ENCODE measurements at regions not wholly inside any gene's neighbourhood (a gene's known extent, or its start where the extent isn't known, plus 50 kb on each side); places are given as distances from the start of the nearest gene placed in this dataset.
A peak's percentile ranks its signal among the peaks of the same experiment; 100 is the strongest.
"Not testable (repeated sequence)": the region's sequence is repeated elsewhere in the genome, so short reads cannot be mapped to it uniquely, and the experiment has no call there.

DNA sequence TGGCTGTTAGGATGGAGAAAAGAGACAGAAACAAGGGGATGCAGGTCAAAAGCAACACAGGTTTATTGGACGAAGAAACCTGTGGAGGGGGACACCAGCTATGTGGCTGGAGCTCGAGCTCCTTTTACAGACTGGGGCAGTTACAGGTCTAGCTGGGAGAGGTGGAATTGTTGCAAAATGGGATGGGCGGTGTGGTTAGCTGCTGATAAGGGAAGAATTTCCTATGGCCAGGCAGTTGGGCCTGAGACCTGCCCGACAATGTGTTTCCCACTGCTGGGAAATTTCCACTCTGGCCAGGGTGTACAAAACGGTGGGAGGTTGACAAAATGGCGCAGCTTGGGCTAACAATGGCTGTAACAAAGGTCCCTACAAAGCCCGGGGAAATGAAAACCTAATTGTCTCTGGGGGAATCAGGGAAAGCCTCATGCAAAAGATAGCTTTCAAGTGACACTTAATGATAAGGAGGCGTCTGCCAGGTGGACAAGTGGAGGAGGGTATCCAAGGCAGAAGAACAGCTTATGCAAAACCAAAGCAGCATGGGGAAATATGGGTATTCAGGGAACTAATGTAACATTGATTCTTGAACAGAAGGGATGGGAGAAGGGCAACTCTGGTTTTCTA lies 137.4 kb upstream of the SGO1 start:
- DNase-seq (ENCODE audit: missing footprints), result no peak
- no peak for ATAC-seq
- intact Hi-C loops (cut with DNase I), result no loop called here

DNA sequence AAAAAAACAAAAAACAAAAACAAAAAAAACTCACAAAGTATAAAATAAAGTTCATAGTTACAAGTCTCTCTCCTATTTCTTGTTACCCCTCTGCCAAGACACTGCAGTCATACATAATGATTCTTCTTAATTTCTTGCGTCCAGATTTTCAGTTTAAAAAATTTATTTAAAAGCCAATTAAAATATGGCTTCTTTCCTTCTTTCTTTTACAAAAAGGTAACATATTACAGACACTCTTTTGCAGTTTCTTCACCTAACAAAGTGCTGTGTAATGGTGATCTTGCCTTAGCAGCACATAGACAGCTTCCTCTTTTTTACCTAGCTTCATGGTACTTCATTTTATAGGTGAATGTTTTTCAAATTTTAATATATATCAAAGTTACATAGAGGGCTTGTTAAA lies 136.1 kb upstream of the SGO1 start:
- intact Hi-C loops (cut with DNase I), result no loop called here
- no peak for ATAC-seq
- DNase-seq (ENCODE audit: missing footprints), result no peak

- DNase-seq (ENCODE audit: missing footprints) (no peak), ATAC-seq (no peak)
- intact Hi-C loops (cut with DNase I), result no loop called here
These were observed 135.5 kb upstream of the SGO1 start for GRCh38 chr3:20321391-20322047.

GRCh38 chr3:20320489-20320888 lies 134.5 kb upstream of the SGO1 start:
- ATAC-seq (no peak), DNase-seq (ENCODE audit: missing footprints) (no peak)
- intact Hi-C loops (cut with DNase I), result no loop called here

GRCh38 chr3:20319551-20319950 lies 133.5 kb upstream of the SGO1 start:
- intact Hi-C loops (cut with DNase I), result no loop called here
- ATAC-seq, result no peak
- DNase-seq (ENCODE audit: missing footprints), result no peak

DNA sequence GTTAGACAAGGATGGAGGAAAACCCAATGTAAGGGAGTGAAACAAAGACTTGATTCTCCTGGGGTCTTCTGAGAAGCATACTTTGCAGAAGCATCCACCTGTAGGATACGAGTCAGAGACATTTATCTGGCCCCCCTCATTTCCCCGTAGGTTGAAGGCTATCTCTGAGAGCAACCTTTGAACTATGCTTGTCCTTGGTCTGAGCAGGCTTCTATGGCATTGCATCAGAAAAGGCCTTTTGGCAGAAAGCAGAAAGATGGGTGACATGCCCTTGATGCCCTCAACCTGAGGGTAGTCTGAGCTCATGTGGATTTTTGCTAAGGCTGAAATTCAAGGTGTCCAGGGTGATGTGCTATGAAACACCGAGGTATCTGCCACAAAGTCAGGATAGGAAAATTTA lies 131.6 kb upstream of the SGO1 start:
- no peak for DNase-seq (ENCODE audit: missing footprints)
- intact Hi-C loops (cut with DNase I), result no loop called here
- ATAC-seq, result no peak

- DNase-seq (ENCODE audit: missing footprints), result no peak
- no peak for ATAC-seq
- intact Hi-C loops (cut with DNase I), result no loop called here
These were observed 130.2 kb upstream of the SGO1 start for GRCh38 chr3:20316238-20316637.

GRCh38 chr3:20310629-20311028 lies 124.6 kb upstream of the SGO1 start:
- ATAC-seq (peak; percentile 99), DNase-seq (ENCODE audit: missing footprints) (peak; percentile 59)
- intact Hi-C loops (cut with DNase I), result no loop called here

DNA sequence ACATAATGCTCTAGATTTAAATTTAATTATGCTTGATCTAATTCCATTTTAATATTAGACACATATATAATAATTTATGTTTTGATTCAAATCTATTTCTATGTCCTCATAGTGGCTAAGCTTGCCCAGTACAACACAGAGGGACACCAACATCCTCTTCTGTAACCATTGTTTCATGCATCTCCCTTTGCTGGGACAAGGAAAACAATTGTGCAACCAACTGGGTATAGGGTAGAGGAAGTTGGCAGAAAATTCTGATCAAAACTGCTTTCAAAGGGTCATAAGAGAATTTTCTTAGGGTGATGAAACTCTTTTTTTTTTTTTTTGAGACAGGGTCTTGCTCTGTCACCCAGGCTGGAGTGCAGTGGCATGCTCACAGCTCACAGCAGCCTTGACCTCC lies 121.4 kb upstream of the SGO1 start:
- intact Hi-C loops (cut with DNase I), result no loop called here
- no peak for ATAC-seq
- no peak for DNase-seq (ENCODE audit: missing footprints)

- DNase-seq (ENCODE audit: missing footprints), result no peak
- intact Hi-C loops (cut with DNase I), result no loop called here
- no peak for ATAC-seq
These were observed 119.6 kb upstream of the SGO1 start for GRCh38 chr3:20305647-20306046.

DNA sequence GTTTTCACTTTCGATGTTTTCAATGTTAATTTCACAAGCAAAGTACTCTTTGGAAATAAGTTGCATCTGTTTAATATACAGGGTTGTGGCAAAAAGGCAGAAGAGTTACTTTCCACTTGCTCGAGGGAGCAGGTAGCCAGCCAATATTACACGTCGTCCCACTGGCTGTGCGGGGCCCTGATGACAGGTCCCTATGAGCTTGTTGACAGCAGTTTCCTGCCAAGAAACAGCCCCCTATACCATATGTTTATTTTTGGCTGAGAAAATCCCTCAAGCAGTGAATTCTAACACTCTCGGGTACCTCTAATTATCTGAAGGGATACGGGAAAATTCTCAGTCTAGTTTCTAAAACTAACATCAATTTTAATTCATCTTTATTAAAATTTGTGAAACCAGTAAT lies 116.8 kb upstream of the SGO1 start:
- no peak for DNase-seq (ENCODE audit: missing footprints)
- ATAC-seq, result no peak
- intact Hi-C loops (cut with DNase I), result no loop called here

DNA sequence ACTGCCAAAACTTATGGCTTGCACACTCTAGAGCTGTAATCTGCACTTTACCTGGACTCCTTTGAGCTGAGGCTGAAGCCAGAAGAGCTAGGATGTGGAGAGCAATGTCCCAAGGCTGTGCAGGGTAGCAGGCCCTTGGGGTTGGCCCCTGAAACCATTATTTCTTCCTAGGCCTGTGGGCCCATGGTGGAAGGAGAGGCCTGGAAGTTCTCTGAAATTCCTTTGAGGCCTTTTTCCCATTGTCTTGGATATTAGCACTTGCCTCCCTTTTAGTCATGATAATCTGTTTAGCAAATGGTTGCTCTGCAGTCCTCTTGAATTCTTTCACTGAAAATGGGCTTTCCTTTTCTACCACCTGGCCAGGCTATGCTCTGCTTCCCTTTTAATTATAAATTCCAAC lies 102.0 kb upstream of the SGO1 start:
- ATAC-seq (no peak), DNase-seq (ENCODE audit: missing footprints) (no peak)
- intact Hi-C loops (cut with DNase I), result no loop called here

GRCh38 chr3:20280257-20280656 lies 94.3 kb upstream of the SGO1 start:
- DNase-seq (ENCODE audit: missing footprints) (no peak), ATAC-seq (no peak)
- intact Hi-C loops (cut with DNase I), result no loop called here

GRCh38 chr3:20265977-20266376 lies 80.0 kb upstream of the SGO1 start:
- intact Hi-C loops (cut with DNase I); ATAC-seq; DNase-seq (ENCODE audit: missing footprints): not testable (repeated sequence)

DNA sequence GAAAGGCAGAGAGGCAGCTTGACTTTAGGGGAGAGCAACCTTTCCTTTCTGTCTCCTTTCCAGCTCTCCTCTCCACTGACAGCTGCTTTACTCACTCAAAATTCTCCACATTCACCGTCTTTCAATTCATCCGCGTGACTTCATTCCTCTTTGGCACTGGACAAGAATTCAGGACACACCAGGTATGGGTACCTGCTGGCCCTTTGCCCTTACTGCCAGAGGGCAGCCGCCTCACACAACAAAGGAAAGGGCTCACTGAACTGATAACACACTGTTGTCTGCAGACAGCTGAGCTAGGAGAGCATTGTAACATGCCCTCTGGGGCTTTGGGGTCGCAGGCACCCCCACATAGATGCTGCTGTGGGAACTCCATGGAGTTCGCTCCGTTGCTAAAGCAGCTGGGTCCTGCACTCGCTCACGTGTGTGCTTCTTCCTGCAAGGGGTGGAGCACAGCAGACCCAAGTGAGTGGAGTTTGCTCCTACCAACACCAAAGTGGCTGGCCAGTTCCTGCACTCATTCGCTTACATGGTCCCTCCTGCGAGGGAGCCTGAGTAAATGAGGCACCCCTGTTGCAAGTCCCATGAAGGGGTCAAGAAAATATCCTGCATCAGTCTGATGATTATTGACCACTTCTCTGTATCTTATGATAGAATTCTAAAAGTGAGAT lies 79.0 kb upstream of the SGO1 start:
- DNase-seq (ENCODE audit: missing footprints), result no peak
- intact Hi-C loops (cut with DNase I), result no loop called here
- no peak for ATAC-seq

DNA sequence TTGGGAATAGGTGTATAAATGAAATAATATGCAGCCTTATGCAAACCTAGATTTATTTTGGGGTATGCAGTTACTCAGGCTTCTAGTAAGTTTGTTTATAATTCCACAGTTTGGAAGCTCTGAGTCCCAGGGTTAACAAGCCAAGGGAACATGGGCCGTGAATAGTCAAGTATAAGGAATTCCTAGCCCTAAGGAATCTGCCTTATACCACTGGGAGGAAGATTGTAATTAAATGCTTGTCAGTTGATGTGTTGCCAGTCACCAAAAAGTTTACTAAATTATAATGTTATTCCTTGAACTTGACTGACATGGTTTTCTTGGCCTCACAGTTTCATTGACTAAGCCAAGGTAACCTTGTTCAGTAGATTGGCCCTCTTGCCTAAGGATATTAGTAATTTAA lies 72.4 kb upstream of the SGO1 start:
- no peak for ATAC-seq
- DNase-seq (ENCODE audit: missing footprints), result no peak
- intact Hi-C loops (cut with DNase I), result no loop called here

GRCh38 chr3:20256144-20256543 lies 70.1 kb upstream of the SGO1 start:
- intact Hi-C loops (cut with DNase I), result no loop called here
- ATAC-seq, result no peak
- DNase-seq (ENCODE audit: missing footprints), result no peak

DNA sequence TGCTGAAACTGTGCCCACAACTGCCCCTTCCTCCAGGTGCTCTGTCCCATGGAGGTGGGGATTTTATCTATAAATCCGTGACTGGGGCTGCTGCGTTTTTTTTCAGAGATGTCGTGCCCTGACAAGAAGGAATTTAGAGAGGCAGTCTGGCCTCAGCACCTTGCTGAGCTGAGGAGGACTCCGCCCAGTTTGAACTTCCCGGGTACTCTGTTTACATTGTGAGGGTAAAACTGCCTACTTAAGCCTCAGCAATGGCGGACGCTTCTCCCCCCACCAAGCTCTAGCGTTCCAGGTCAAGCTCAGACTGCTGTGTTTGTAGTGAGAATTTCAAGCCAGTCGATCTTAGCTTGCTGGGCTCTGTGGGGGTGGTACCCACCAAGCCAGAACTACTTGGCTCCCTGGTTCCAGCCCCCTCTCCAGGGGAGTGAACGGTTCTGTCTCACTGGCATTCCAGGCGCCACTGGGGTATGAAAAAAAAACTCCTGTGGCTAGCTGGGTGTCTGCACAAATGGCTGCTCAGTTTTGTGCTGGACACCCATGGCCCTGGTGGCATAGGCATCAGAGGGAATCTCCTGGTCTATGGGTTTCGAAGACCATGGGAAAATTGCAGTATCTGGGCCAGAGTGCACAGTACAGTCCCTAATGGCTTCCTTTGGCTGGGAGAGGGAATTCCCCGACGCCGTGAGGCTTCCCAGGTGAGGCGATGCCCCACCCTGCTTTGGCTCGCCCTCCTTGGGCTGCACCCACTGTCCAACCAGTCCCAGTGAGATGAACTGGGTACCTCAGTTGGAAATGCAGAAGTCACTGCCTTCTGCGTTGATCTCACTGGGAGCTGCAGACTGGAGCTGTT lies 68.5 kb upstream of the SGO1 start:
- intact Hi-C loops (cut with DNase I), result no loop called here
- no peak for ATAC-seq
- no peak for DNase-seq (ENCODE audit: missing footprints)

GRCh38 chr3:20250786-20251185 lies 64.8 kb upstream of the SGO1 start:
- DNase-seq (ENCODE audit: missing footprints) (no peak), ATAC-seq (no peak)
- intact Hi-C loops (cut with DNase I), result no loop called here

- ATAC-seq, result no peak
- intact Hi-C loops (cut with DNase I), result no loop called here
- DNase-seq (ENCODE audit: missing footprints), result no peak
These were observed 64.3 kb upstream of the SGO1 start for GRCh38 chr3:20250314-20250713.

All from Right ventricle myocardium inferior (tissue), 1 donor.